OCI-LY7 (cell line): ENCODE measurements at regions not wholly inside any gene's neighbourhood (a gene's known extent, or its start where the extent isn't known, plus 50 kb on each side); places are given as distances from the start of the nearest gene placed in this dataset.

ENCODE experiments used
- BruUV-seq: library from RNA; stranded (reverse); fragments of 400-500 nt; replicated peaks from 2 replicates; lab custom pipeline; 2021; lab: Mats Ljungman, UMichigan
- CTCF ChIA-PET: fragments of 300-600 bp; sonication (Branson Sonifier 250); formaldehyde crosslinking; loops from one replicate; lab custom pipeline; 2022; ENCODE audit warnings: antibody characterized with exemption; ENCODE audit not compliant: unreplicated experiment; lab: Charles Lee
- POLR2A ChIA-PET: fragments of 300-600 bp; sonication (Branson Sonifier 250); formaldehyde crosslinking; loops from one replicate; lab custom pipeline; 2022; ENCODE audit warnings: antibody characterized with exemption; lab: Charles Lee
- DNase-seq: peaks from one replicate; pipeline ENCODE4 v3.0.0-alpha.2; 2015; ENCODE audit warnings: low spot score
- H2AFZ ChIP-seq: fragments of 200-600 bp; sonication (generic), shearing (Covaris generic); 2 replicates; pipeline ENCODE4 v1.6.1; 2014; ENCODE audit warnings: mild to moderate bottlenecking, antibody characterized with exemption, low read length, moderate library complexity
- H3K27ac ChIP-seq: fragments of 200-600 bp; sonication (generic); 2 replicates; pipeline ENCODE4 v1.5.1; 2014; ENCODE audit warnings: mixed run types, low read depth, mild to moderate bottlenecking, moderate library complexity, low read length, inconsistent platforms; ENCODE audit not compliant: poor library complexity, severe bottlenecking
- H3K36me3 ChIP-seq: fragments of 200-600 bp; sonication (generic); 2 replicates; pipeline ENCODE4 v1.6.1; 2014; ENCODE audit warnings: mild to moderate bottlenecking, antibody characterized with exemption, low read length, moderate library complexity, mixed read lengths; ENCODE audit not compliant: insufficient read depth
- H3K4me1 ChIP-seq: fragments of 200-600 bp; sonication (generic); 2 replicates; pipeline ENCODE4 v1.5.1; 2014; ENCODE audit warnings: mild to moderate bottlenecking, low read length; ENCODE audit not compliant: insufficient read depth, poor library complexity, severe bottlenecking
- H3K4me2 ChIP-seq: fragments of 200-600 bp; sonication (generic); 2 replicates; pipeline ENCODE4 v1.6.1; 2014; ENCODE audit warnings: mild to moderate bottlenecking, low read length
- H3K4me3 ChIP-seq: fragments of 200-600 bp; sonication (generic); 2 replicates; pipeline ENCODE4 v1.5.1; 2014; ENCODE audit warnings: mild to moderate bottlenecking, low read depth, low read length; ENCODE audit not compliant: poor library complexity, severe bottlenecking
- H3K79me2 ChIP-seq: fragments of 200-600 bp; sonication (generic); 2 replicates; pipeline ENCODE4 v1.6.1; 2016; ENCODE audit warnings: low read depth, mild to moderate bottlenecking, low read length, moderate library complexity, mixed read lengths; ENCODE audit not compliant: insufficient read depth
- H3K9me2 ChIP-seq: fragments of 200-600 bp; sonication (generic); 2 replicates; pipeline ENCODE4 v1.6.1; 2016; ENCODE audit warnings: mild to moderate bottlenecking, low read length, mixed read lengths; ENCODE audit not compliant: insufficient read depth
- H3K9me3 ChIP-seq: fragments of 200-600 bp; sonication (generic); 2 replicates; pipeline ENCODE4 v1.6.1; 2014; ENCODE audit warnings: mild to moderate bottlenecking, mixed run types, low read length, mixed read lengths
- H4K20me1 ChIP-seq: fragments of 200-600 bp; sonication (generic); 2 replicates; pipeline ENCODE4 v1.6.1; 2014; ENCODE audit warnings: mild to moderate bottlenecking, antibody characterized with exemption, low read length, moderate library complexity, mixed read lengths; ENCODE audit not compliant: insufficient read depth
- CTCF ChIP-seq: fragments of 200-600 bp; sonication (generic); conservative IDR thresholded peaks from 2 replicates; pipeline ENCODE4 v1.5.1; 2014; ENCODE audit warnings: mild to moderate bottlenecking, antibody characterized with exemption, low read length, moderate library complexity, mixed read lengths
- EZH2phosphoT487 ChIP-seq: fragments of 200-600 bp; sonication (generic); IDR thresholded peaks from 2 replicates; pipeline ENCODE4 v1.6.1; 2018; ENCODE audit warnings: low read depth, borderline replicate concordance, mild to moderate bottlenecking, mixed run types, antibody characterized with exemption, low read length, moderate library complexity, mixed read lengths
- intact Hi-C: fragments of 100-400 bp; cut with micrococcal nuclease; formaldehyde crosslinking; loops from one replicate; pipeline ENCODE4 v1.10.0; 2022; ENCODE audit not compliant: unreplicated experiment

- no TSS peak for BruUV-seq
- no peaks in the 10 kb centered on the region for H3K9me2 ChIP-seq
- intact Hi-C loops: loop anchor here (10.0 kb wide), 1 partner anchor 1344 kb away; no protein-coding TSS in a partner anchor
- no peaks in the 10 kb centered on the region for H4K20me1 ChIP-seq
- CTCF ChIA-PET: no interaction called here
- no peaks in the 10 kb centered on the region for H3K9me3 ChIP-seq
- no peak for TF ChIP-seq EZH2phosphoT487
- no peak for TF ChIP-seq CTCF
- no peaks in the 10 kb centered on the region for H3K79me2 ChIP-seq
- H3K27ac ChIP-seq: no peak overlapping the region
- no peak overlapping the region for H2AFZ ChIP-seq
- no peaks in the 10 kb centered on the region for H3K36me3 ChIP-seq
- no peak overlapping the region for H3K4me3 ChIP-seq
- DNase-seq: no peak
- no peak overlapping the region for H3K4me2 ChIP-seq
- no peaks in the 10 kb centered on the region for H3K4me1 ChIP-seq
- POLR2A ChIA-PET: interaction anchor here (0.6 kb wide), 1 partner anchor 500 kb away, joined by 3 read pairs; no protein-coding TSS in a partner anchor
These were observed 87.0 kb downstream of the ACTL7B start for GRCh38 chr9:108768744-108769143.

GRCh38 chr9:108766626-108767161 lies 89.1 kb downstream of the ACTL7B start:
- Histone ChIP-seq H3K36me3 (no peaks in the 10 kb centered on the region), H3K4me3 (no peak overlapping the region), H3K79me2 (no peaks in the 10 kb centered on the region), H3K9me3 (no peaks in the 10 kb centered on the region), H4K20me1 (no peaks in the 10 kb centered on the region), H3K27ac (no peak overlapping the region), H3K9me2 (no peaks in the 10 kb centered on the region), H2AFZ (no peak overlapping the region), H3K4me1 (no peaks in the 10 kb centered on the region), H3K4me2 (no peak overlapping the region)
- CTCF ChIA-PET: no interaction called here
- TF ChIP-seq EZH2phosphoT487: no peak
- DNase-seq: no peak
- intact Hi-C loops: loop anchor here (10.0 kb wide), 1 partner anchor 1342 kb away; no protein-coding TSS in a partner anchor
- POLR2A ChIA-PET: interaction anchor here (0.6 to 0.7 kb wide), 2 partner anchors 28 to 75 kb away, joined by 4 read pairs; no protein-coding TSS in a partner anchor
- no TSS peak for BruUV-seq

DNA sequence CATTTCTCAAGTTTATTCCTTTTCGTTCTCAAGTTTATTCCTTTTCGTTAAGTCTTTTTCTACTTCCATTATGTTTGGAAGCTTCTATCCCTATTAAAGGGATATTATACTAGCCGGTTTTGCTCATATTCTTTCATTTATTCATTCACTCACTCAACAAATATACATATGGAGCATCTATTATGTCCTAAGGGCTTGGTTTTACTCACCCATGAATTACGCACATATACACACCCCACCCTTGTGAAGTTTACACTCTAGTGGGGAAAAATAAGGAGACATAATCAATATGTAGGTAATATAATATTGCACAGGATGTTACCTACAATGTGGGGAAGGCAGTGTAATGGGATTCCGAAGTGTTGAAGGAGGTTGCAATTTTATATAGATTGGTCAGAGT lies 90.5 kb downstream of the ACTL7B start:
- intact Hi-C loops: loop anchor here (10.0 kb wide), 1 partner anchor 1340 kb away; no protein-coding TSS in a partner anchor
- no peaks in the 10 kb centered on the region for H3K79me2 ChIP-seq
- no peaks in the 10 kb centered on the region for H3K36me3 ChIP-seq
- no peak overlapping the region for H3K4me3 ChIP-seq
- H2AFZ ChIP-seq: no peak overlapping the region
- TF ChIP-seq CTCF (no peak), EZH2phosphoT487 (no peak)
- CTCF ChIA-PET: no interaction called here
- BruUV-seq: no TSS peak
- POLR2A ChIA-PET: no interaction called here
- H3K9me2 ChIP-seq: no peaks in the 10 kb centered on the region
- no peak overlapping the region for H3K4me2 ChIP-seq
- no peak overlapping the region for H3K27ac ChIP-seq
- no peak for DNase-seq
- no peaks in the 10 kb centered on the region for H3K9me3 ChIP-seq
- H4K20me1 ChIP-seq: no peaks in the 10 kb centered on the region
- H3K4me1 ChIP-seq: no peaks in the 10 kb centered on the region
